ENCODE measurements at regions not wholly inside any gene's neighbourhood (a gene's known extent, or its start where the extent isn't known, plus 50 kb on each side); places are given as distances from the start of the nearest gene placed in this dataset.

DNA sequence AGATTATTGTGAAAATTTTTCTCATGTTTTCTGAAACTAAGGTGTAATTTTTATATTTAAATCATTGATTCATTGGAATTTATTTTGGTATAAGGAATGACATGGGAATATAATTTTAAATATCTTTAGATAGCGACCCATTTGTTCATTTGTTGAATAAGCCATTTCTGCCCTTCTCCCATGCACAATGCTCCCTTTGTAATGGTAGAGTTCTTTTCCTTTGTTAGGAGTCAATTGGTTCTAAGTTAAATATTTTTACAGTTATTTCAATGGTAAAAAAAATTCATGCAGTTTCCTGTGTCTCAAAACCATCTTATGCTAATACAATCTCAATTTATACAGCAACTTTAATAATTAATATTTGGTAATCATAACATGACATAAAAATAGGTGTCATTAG is 218.8 kb upstream of the C11orf87 start:
- no peak overlapping the region for H3K4me2 ChIP-seq
- H3K79me2 ChIP-seq (ENCODE audit: insufficient read depth), result no peaks in the 10 kb centered on the region
- POLR2A ChIA-PET, result no interaction called here
- peaks cover 5% of the 10 kb centered on the region for H3F3A ChIP-seq (replicated peaks; ENCODE audit: insufficient read depth)
- no peak overlapping the region for H3K9ac ChIP-seq
- no peak overlapping the region for H3K27ac ChIP-seq (ENCODE audit: low read depth in 2 of 2, low read length in 1 of 2)
- no peaks in the 10 kb centered on the region for H4K20me1 ChIP-seq (ENCODE audit: insufficient read depth)
- DNase-seq, result no peak
- no peaks in the 10 kb centered on the region for H3K9me3 ChIP-seq
- H3K27me3 ChIP-seq (ENCODE audit: insufficient read depth), result no peaks in the 10 kb centered on the region
- H3K36me3 ChIP-seq (replicated peaks in 1 of 2; ENCODE audit: control insufficient read depth in 1 of 2, insufficient read depth in 2 of 2, low read length in 1 of 2), result no peaks in the 10 kb centered on the region
- 73% methylated on average over 1 of the region's 1 CpG for WGBS (ENCODE audit: low lambda C conversion rate)
- CTCF ChIA-PET, result no interaction called here
- TF ChIP-seq SMC3 (IDR thresholded peaks at IDR 0.05; ENCODE audit: low read depth, low read length) (no peak), TCF12 (IDR thresholded peaks at IDR 0.05) (no peak), NRF1 (IDR thresholded peaks at IDR 0.05; ENCODE audit: low read depth, low read length) (no peak), RCOR1 (IDR thresholded peaks at IDR 0.05; ENCODE audit: low read length) (no peak), ELF1 (IDR thresholded peaks at IDR 0.05) (no peak), RFX5 (IDR thresholded peaks at IDR 0.05; ENCODE audit: low read length) (no peak), TEAD4 (IDR thresholded peaks at IDR 0.05; ENCODE audit: borderline replicate concordance, insufficient read depth) (no peak), EP300 (IDR thresholded peaks at IDR 0.05; ENCODE audit: borderline replicate concordance in 1 of 2, low read depth in 1 of 2, low read length in 1 of 2) (no peak), POLR2AphosphoS5 (IDR thresholded peaks at IDR 0.05; ENCODE audit: low read depth, low read length) (no peak), SIN3A (IDR thresholded peaks at IDR 0.05; ENCODE audit: borderline replicate concordance, low read depth, low read length) (no peak), GATA2 (CRISPR knock-in tag; IDR thresholded peaks at IDR 0.05) (no peak)
- TF ChIP-seq, protein P1, sequence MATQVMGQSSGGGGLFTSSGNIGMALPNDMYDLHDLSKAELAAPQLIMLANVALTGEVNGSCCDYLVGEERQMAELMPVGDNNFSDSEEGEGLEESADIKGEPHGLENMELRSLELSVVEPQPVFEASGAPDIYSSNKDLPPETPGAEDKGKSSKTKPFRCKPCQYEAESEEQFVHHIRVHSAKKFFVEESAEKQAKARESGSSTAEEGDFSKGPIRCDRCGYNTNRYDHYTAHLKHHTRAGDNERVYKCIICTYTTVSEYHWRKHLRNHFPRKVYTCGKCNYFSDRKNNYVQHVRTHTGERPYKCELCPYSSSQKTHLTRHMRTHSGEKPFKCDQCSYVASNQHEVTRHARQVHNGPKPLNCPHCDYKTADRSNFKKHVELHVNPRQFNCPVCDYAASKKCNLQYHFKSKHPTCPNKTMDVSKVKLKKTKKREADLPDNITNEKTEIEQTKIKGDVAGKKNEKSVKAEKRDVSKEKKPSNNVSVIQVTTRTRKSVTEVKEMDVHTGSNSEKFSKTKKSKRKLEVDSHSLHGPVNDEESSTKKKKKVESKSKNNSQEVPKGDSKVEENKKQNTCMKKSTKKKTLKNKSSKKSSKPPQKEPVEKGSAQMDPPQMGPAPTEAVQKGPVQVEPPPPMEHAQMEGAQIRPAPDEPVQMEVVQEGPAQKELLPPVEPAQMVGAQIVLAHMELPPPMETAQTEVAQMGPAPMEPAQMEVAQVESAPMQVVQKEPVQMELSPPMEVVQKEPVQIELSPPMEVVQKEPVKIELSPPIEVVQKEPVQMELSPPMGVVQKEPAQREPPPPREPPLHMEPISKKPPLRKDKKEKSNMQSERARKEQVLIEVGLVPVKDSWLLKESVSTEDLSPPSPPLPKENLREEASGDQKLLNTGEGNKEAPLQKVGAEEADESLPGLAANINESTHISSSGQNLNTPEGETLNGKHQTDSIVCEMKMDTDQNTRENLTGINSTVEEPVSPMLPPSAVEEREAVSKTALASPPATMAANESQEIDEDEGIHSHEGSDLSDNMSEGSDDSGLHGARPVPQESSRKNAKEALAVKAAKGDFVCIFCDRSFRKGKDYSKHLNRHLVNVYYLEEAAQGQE (IDR thresholded peaks at IDR 0.05; ENCODE audit: low read depth, low read length), result no peak
- TF ChIP-seq, protein P2, sequence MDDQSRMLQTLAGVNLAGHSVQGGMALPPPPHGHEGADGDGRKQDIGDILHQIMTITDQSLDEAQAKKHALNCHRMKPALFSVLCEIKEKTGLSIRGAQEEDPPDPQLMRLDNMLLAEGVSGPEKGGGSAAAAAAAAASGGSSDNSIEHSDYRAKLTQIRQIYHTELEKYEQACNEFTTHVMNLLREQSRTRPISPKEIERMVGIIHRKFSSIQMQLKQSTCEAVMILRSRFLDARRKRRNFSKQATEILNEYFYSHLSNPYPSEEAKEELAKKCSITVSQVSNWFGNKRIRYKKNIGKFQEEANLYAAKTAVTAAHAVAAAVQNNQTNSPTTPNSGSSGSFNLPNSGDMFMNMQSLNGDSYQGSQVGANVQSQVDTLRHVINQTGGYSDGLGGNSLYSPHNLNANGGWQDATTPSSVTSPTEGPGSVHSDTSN (IDR thresholded peaks at IDR 0.05), result no peak
- H3K4me3 ChIP-seq (ENCODE audit: low read depth in 2 of 2, low read length in 1 of 2), result no peak overlapping the region
- H3K9me2 ChIP-seq, result no peaks in the 10 kb centered on the region
- no peak overlapping the region for H2AFZ ChIP-seq (ENCODE audit: low read depth)
- no peaks in the 10 kb centered on the region for H3K4me1 ChIP-seq (ENCODE audit: control insufficient read depth in 1 of 2, insufficient read depth in 2 of 2, low read depth in 1 of 2, low read length in 1 of 2)

DNA sequence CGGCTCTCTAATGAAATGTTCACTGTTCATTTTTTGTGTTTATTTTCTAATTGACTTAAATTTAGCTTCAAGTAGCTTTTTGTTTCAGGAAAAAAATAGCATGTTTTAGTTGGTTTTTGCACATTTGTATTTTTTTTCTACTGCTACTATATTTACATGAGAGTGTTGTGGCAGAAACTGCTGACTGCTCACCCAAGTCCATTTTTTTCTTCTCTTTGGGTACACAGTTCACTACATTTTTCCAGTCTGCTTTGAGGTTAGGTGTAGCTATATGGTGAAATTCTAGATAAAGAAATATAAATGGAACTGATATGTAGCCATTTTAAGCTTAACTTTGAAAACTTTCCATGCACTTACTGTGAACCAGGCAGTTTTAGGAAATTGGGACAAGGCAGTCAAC is 216.7 kb upstream of the C11orf87 start:
- H3K9ac ChIP-seq, result no peak overlapping the region
- H3K27me3 ChIP-seq (ENCODE audit: insufficient read depth), result no peaks in the 10 kb centered on the region
- peaks cover 5% of the 10 kb centered on the region for H3F3A ChIP-seq (replicated peaks; ENCODE audit: insufficient read depth)
- H3K9me2 ChIP-seq, result no peaks in the 10 kb centered on the region
- no peak overlapping the region for H3K27ac ChIP-seq (ENCODE audit: low read depth in 2 of 2, low read length in 1 of 2)
- no peak overlapping the region for H3K4me3 ChIP-seq (ENCODE audit: low read depth in 2 of 2, low read length in 1 of 2)
- no peaks in the 10 kb centered on the region for H3K4me1 ChIP-seq (ENCODE audit: control insufficient read depth in 1 of 2, insufficient read depth in 2 of 2, low read depth in 1 of 2, low read length in 1 of 2)
- H3K79me2 ChIP-seq (ENCODE audit: insufficient read depth), result no peaks in the 10 kb centered on the region
- CTCF ChIA-PET, result no interaction called here
- DNase-seq, result no peak
- H2AFZ ChIP-seq (ENCODE audit: low read depth), result no peak overlapping the region
- H3K36me3 ChIP-seq (replicated peaks in 1 of 2; ENCODE audit: control insufficient read depth in 1 of 2, insufficient read depth in 2 of 2, low read length in 1 of 2), result no peaks in the 10 kb centered on the region
- 81% methylated on average over 1 of the region's 1 CpG for WGBS (ENCODE audit: low lambda C conversion rate)
- H3K9me3 ChIP-seq, result peaks cover 3% of the 10 kb centered on the region; the same call in 1 of the 2 replicates
- no peaks in the 10 kb centered on the region for H4K20me1 ChIP-seq (ENCODE audit: insufficient read depth)
- H3K4me2 ChIP-seq, result no peak overlapping the region
- POLR2A ChIA-PET, result no interaction called here
- TF ChIP-seq NRF1 (IDR thresholded peaks at IDR 0.05; ENCODE audit: low read depth, low read length) (no peak), EP300 (IDR thresholded peaks at IDR 0.05; ENCODE audit: borderline replicate concordance in 1 of 2, low read depth in 1 of 2, low read length in 1 of 2) (no peak), GATA2 (CRISPR knock-in tag; IDR thresholded peaks at IDR 0.05) (no peak), ELF1 (IDR thresholded peaks at IDR 0.05) (no peak), EZH2phosphoT487 (IDR thresholded peaks at IDR 0.05; ENCODE audit: borderline replicate concordance, low read depth) (no peak)
- TF ChIP-seq, protein P3, sequence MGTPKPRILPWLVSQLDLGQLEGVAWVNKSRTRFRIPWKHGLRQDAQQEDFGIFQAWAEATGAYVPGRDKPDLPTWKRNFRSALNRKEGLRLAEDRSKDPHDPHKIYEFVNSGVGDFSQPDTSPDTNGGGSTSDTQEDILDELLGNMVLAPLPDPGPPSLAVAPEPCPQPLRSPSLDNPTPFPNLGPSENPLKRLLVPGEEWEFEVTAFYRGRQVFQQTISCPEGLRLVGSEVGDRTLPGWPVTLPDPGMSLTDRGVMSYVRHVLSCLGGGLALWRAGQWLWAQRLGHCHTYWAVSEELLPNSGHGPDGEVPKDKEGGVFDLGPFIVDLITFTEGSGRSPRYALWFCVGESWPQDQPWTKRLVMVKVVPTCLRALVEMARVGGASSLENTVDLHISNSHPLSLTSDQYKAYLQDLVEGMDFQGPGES (IDR thresholded peaks at IDR 0.05; ENCODE audit: low read depth, low read length), result no peak
- TF ChIP-seq, protein P4, sequence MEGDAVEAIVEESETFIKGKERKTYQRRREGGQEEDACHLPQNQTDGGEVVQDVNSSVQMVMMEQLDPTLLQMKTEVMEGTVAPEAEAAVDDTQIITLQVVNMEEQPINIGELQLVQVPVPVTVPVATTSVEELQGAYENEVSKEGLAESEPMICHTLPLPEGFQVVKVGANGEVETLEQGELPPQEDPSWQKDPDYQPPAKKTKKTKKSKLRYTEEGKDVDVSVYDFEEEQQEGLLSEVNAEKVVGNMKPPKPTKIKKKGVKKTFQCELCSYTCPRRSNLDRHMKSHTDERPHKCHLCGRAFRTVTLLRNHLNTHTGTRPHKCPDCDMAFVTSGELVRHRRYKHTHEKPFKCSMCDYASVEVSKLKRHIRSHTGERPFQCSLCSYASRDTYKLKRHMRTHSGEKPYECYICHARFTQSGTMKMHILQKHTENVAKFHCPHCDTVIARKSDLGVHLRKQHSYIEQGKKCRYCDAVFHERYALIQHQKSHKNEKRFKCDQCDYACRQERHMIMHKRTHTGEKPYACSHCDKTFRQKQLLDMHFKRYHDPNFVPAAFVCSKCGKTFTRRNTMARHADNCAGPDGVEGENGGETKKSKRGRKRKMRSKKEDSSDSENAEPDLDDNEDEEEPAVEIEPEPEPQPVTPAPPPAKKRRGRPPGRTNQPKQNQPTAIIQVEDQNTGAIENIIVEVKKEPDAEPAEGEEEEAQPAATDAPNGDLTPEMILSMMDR (IDR thresholded peaks at IDR 0.05), result no peak
- TF ChIP-seq, protein P1 (IDR thresholded peaks at IDR 0.05; ENCODE audit: low read depth, low read length), result no peak

All from SK-N-SH (cell line).